PFSK-1 (cell line): ENCODE measurements at regions not wholly inside any gene's neighbourhood (a gene's known extent, or its start where the extent isn't known, plus 50 kb on each side); places are given as distances from the start of the nearest gene placed in this dataset.

Experiments
- FOXP2 ChIP-seq: optimal IDR thresholded peaks from 2 replicates; pipeline ENCODE3; 2011; ENCODE audit warnings: borderline replicate concordance, control low read depth, inconsistent platforms; ENCODE audit not compliant: insufficient read depth; ENCODE audit errors: extremely low read length, extremely low read depth
- POLR2AphosphoS5 ChIP-seq: IDR thresholded peaks from 2 replicates; pipeline ENCODE4 v1.6.1; 2012; ENCODE audit warnings: low read depth, mild to moderate bottlenecking, control low read depth, low read length, moderate library complexity
- REST ChIP-seq, 2 experiments: IDR thresholded peaks; 2 replicates each; pipeline versions ENCODE4 v1.6.1 to v1.8.0; 2011 to 2012; ENCODE audit warnings: low read depth in 2 of 2, low read length in 2 of 2, control low read depth in 1 of 2, inconsistent platforms in 1 of 2, mild to moderate bottlenecking in 1 of 2, moderate library complexity in 1 of 2; ENCODE audit not compliant: insufficient read depth in 1 of 2
- SIN3A ChIP-seq: IDR thresholded peaks from 2 replicates; pipeline ENCODE4 v1.6.1; 2012; ENCODE audit warnings: mild to moderate bottlenecking, low read length, moderate library complexity, borderline replicate concordance; ENCODE audit not compliant: insufficient read depth

DNA sequence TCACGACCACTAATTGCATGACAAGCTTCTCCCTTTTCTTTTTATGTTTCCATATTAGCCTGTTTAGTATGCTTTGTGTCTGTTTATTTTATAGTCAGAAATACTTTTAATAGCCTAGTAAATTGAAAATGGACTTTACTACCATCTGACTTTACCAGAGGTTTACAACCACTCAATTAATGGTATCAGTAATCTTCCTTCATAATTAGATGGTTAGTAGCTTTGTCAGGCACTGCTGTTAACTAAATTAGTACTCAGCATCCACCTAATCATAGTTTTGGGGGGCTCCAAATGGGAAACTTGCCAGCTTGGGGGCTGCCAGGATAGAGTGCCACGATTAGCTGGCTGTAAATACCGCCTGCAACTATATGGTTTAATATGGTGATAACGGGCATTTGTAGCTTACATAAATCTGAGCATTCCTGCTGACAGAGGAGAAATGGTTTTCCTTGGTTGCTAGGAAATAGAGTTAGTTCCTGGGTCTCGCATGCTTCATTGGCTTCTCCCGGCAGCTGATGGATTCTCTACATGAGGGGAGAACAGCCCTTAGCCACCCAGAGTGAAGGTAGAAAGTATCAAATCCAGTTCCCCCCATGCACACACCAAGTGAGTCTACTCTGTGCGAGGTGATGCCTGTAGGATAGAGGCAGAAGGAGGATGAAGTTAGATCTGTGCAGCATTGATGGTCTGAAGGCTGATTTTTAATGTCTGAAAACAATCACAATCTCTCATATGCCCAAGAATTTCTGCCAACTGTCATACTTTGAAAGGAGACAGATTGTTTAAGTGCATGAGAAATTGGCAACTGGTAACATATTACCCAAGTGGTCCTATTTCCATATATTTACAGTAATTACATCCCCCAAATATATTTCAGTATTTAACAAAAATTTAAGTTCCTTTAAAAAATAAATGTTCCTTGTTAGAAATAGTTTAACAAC, 326.6 kb upstream of the PROK2 start:
- TF ChIP-seq REST (IDR thresholded peaks at IDR 0.05; ENCODE audit: insufficient read depth in 1 of 2, low read depth in 2 of 2, low read length in 2 of 2) (no peak), FOXP2 (no peak), POLR2AphosphoS5 (no peak), SIN3A (no peak)
